H9 (cell line): ENCODE measurements at regions not wholly inside any gene's neighbourhood (a gene's known extent, or its start where the extent isn't known, plus 50 kb on each side); places are given as distances from the start of the nearest gene placed in this dataset.

ENCODE experiments used
- DNase-seq: peaks from one replicate; pipeline ENCODE4 v3.0.0-alpha.2; 2017
- H2AFZ ChIP-seq: one replicate; pipeline ENCODE4 v1.6.1; 2013; ENCODE audit warnings: mild to moderate bottlenecking, low read length, control low read depth, moderate library complexity
- H2AK5ac ChIP-seq: 2 replicates; pipeline ENCODE4 v1.6.1; 2013; ENCODE audit warnings: low read length, control low read depth, mixed read lengths; ENCODE audit not compliant: insufficient read length
- H2BK120ac ChIP-seq: one replicate; pipeline ENCODE4 v1.6.1; 2013; ENCODE audit warnings: low read depth, mild to moderate bottlenecking, low read length, control low read depth, inconsistent platforms; ENCODE audit not compliant: poor library complexity, severe bottlenecking
- H2BK12ac ChIP-seq: 2 replicates; pipeline ENCODE4 v1.6.1; 2013; ENCODE audit warnings: low read length, control low read depth, mixed read lengths, low read depth; ENCODE audit not compliant: insufficient read length
- H2BK15ac ChIP-seq: 2 replicates; pipeline ENCODE4 v1.6.1; 2013; ENCODE audit warnings: low read depth, low read length, control low read depth
- H2BK20ac ChIP-seq: one replicate; pipeline ENCODE4 v1.6.1; 2013; ENCODE audit warnings: low read depth, mild to moderate bottlenecking, low read length, control low read depth, inconsistent platforms; ENCODE audit not compliant: poor library complexity, severe bottlenecking
- H2BK5ac ChIP-seq: 2 replicates; pipeline ENCODE4 v1.6.1; 2013; ENCODE audit warnings: low read length, control low read depth, mixed read lengths; ENCODE audit not compliant: insufficient read length
- H3K14ac ChIP-seq: 2 replicates; pipeline ENCODE4 v1.6.1; 2013; ENCODE audit warnings: low read length, control low read depth; ENCODE audit not compliant: insufficient read depth
- H3K18ac ChIP-seq: 2 replicates; pipeline ENCODE4 v1.6.1; 2013; ENCODE audit warnings: low read depth, mild to moderate bottlenecking, mixed read lengths, low read length, control low read depth; ENCODE audit not compliant: insufficient read length
- H3K23ac ChIP-seq: 2 replicates; pipeline ENCODE4 v1.6.1; 2013; ENCODE audit warnings: low read length, control low read depth, mixed read lengths, low read depth; ENCODE audit not compliant: insufficient read length
- H3K23me2 ChIP-seq: 2 replicates; pipeline ENCODE4 v1.6.1; 2013; ENCODE audit warnings: low read depth, mild to moderate bottlenecking, mixed read lengths, low read length, control low read depth; ENCODE audit not compliant: insufficient read length, poor library complexity, severe bottlenecking
- H3K27ac ChIP-seq: 2 replicates; pipeline ENCODE4 v1.5.1; 2013; ENCODE audit warnings: low read length, control low read depth, mixed read lengths, low read depth; ENCODE audit not compliant: insufficient read length
- H3K27me3 ChIP-seq: 2 replicates; pipeline ENCODE4 v1.6.1; 2013; ENCODE audit warnings: low read length, control low read depth, inconsistent platforms; ENCODE audit not compliant: insufficient read depth
- H3K4ac ChIP-seq: 2 replicates; pipeline ENCODE4 v1.6.1; 2013; ENCODE audit warnings: low read depth, mild to moderate bottlenecking, control low read depth, inconsistent platforms, low read length, moderate library complexity
- H3K4me1 ChIP-seq: 2 replicates; pipeline ENCODE4 v1.6.1; 2013; ENCODE audit warnings: low read length, control low read depth, inconsistent platforms; ENCODE audit not compliant: insufficient read depth
- H3K4me2 ChIP-seq: 2 replicates; pipeline ENCODE4 v1.6.1; 2013; ENCODE audit warnings: low read length, control low read depth, mixed read lengths; ENCODE audit not compliant: insufficient read length, insufficient read depth
- H3K56ac ChIP-seq: 2 replicates; pipeline ENCODE4 v1.6.1; 2013; ENCODE audit warnings: low read depth, mild to moderate bottlenecking, mixed read lengths, low read length, control low read depth; ENCODE audit not compliant: insufficient read length
- H3K79me1 ChIP-seq: 2 replicates; pipeline ENCODE4 v1.6.1; 2013; ENCODE audit warnings: low read depth, mild to moderate bottlenecking, moderate library complexity, low read length, control low read depth, inconsistent platforms; ENCODE audit not compliant: insufficient read depth, poor library complexity, severe bottlenecking
- H3K79me2 ChIP-seq: 2 replicates; pipeline ENCODE4 v1.6.1; 2013; ENCODE audit warnings: low read length, control low read depth, inconsistent platforms; ENCODE audit not compliant: insufficient read depth
- H3K9ac ChIP-seq: 2 replicates; pipeline ENCODE4 v1.6.1; 2013; ENCODE audit warnings: low read length, control low read depth, mixed read lengths; ENCODE audit not compliant: insufficient read length; ENCODE audit errors: extremely low read depth
- H3K9me3 ChIP-seq: one replicate; pipeline ENCODE4 v1.6.1; 2013; ENCODE audit warnings: low read depth, low read length, inconsistent platforms; ENCODE audit not compliant: control insufficient read depth
- H3T11ph ChIP-seq: one replicate; pipeline ENCODE4 v1.6.1; 2013; ENCODE audit warnings: mild to moderate bottlenecking, low read length, control low read depth, inconsistent platforms
- H4K20me1 ChIP-seq: one replicate; pipeline ENCODE4 v1.6.1; 2013; ENCODE audit not compliant: control insufficient read depth, insufficient read length, insufficient read depth
- H4K5ac ChIP-seq: 2 replicates; pipeline ENCODE4 v1.6.1; 2013; ENCODE audit warnings: low read depth, mild to moderate bottlenecking, mixed read lengths, low read length, control low read depth; ENCODE audit not compliant: insufficient read length
- H4K8ac ChIP-seq: replicated peaks from 2 replicates; pipeline ENCODE4 v1.6.1; 2013; ENCODE audit warnings: low read length, control low read depth, mixed read lengths, low read depth; ENCODE audit not compliant: insufficient read length
- H4K91ac ChIP-seq: 2 replicates; pipeline ENCODE4 v1.6.1; 2013; ENCODE audit warnings: low read depth, mild to moderate bottlenecking, moderate library complexity, mixed read lengths, low read length, control low read depth; ENCODE audit not compliant: insufficient read length
- H3K27ac Mint-ChIP-seq, 3 experiments: 2 replicates in 2 of 3; 3 replicates in 1 of 3; pipeline ENCODE4 v1.8.0; 2020 to 2021; ENCODE audit warnings: mixed read lengths in 3 of 3, mild to moderate bottlenecking in 1 of 3, moderate library complexity in 1 of 3
- H3K27me3 Mint-ChIP-seq: 2 replicates; pipeline ENCODE4 v1.8.0; 2021; ENCODE audit warnings: low read depth, mild to moderate bottlenecking, moderate library complexity, mixed read lengths
- H3K36me3 Mint-ChIP-seq, 3 experiments: 2 replicates in 2 of 3; 3 replicates in 1 of 3; pipeline ENCODE4 v1.8.0; 2020 to 2021; ENCODE audit warnings: low read depth in 3 of 3, mixed read lengths in 3 of 3; ENCODE audit not compliant: insufficient read depth in 1 of 3
- H3K4me1 Mint-ChIP-seq, 2 experiments: 2 replicates each; pipeline ENCODE4 v1.8.0; 2020; ENCODE audit warnings: mixed read lengths in 2 of 2
- H3K4me3 Mint-ChIP-seq, 2 experiments: 2 replicates in 1 of 2; 3 replicates in 1 of 2; pipeline ENCODE4 v1.8.0; 2020 to 2021; ENCODE audit warnings: mild to moderate bottlenecking in 2 of 2, mixed read lengths in 2 of 2, moderate library complexity in 1 of 2
- H3K9me3 Mint-ChIP-seq, 2 experiments: 2 replicates in 1 of 2; 3 replicates in 1 of 2; pipeline ENCODE4 v1.8.0; 2020; ENCODE audit warnings: mild to moderate bottlenecking in 2 of 2, mixed read lengths in 2 of 2, moderate library complexity in 1 of 2
- WGBS: extraction: QIAGEN DNeasy Blood & Tissue Kit; methylation state at CpG from one replicate; pipeline ENCODE4 v1.1.7; 2013; ENCODE audit warnings: missing lambda C conversion rate, low lambda C conversion rate, mixed read lengths; ENCODE audit not compliant: insufficient read length; ENCODE audit errors: extremely low coverage; 5-methylcytosine and 5-hydroxymethylcytosine counted together
- TF ChIP-seq, protein P1 (sequence below): fragments of 200-600 bp; sonication (generic); conservative IDR thresholded peaks from 3 replicates; pipeline ENCODE4 v1.8.0; 2021; ENCODE audit warnings: antibody characterized with exemption, mild to moderate bottlenecking

DNA sequence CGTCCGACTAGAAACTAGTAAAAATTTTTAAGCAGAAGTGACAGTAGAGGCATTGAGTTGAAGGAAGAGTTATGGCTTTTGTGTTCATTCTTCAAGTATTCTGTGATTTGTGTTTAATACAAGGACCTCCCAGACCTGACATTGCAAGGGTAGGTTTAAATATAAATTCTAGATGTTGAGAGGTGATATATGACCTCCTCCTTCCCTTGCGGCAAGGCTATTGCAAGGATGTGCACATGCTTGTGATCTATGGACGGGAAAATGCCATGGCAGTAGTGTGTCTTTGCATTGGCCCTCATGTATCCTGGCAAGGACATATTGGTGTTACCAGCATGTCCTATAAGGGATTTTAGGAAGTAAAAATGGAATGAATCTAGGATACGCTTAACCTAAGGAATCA is 143.5 kb downstream of the NEDD1 start:
- DNase-seq = no peak
- Mint-ChIP-seq H3K4me3 (no peak overlapping the region), H3K36me3 (peaks cover 0 to 5% (median 0%) of the 10 kb centered on the region in 3 experiments; a peak in 2 of 7 replicates), H3K27me3 (no peaks in the 10 kb centered on the region), H3K4me1 (peaks cover 17 to 25% of the 10 kb centered on the region in 2 experiments), H3K9me3 (no peaks in the 10 kb centered on the region; a peak in 1 of 5 replicates), H3K27ac (0 out of 7 replicates have a peak overlapping the region, but pooled peaks of 1 of the 3 experiments have one; percentile 30)
- H3K14ac ChIP-seq = no peak overlapping the region
- H2BK120ac ChIP-seq = no peak overlapping the region
- H3K9me3 ChIP-seq = no peaks in the 10 kb centered on the region
- H3K56ac ChIP-seq = no peak overlapping the region
- H2BK15ac ChIP-seq = no peak overlapping the region
- no peak overlapping the region for H3K18ac ChIP-seq
- no peak overlapping the region for H2AK5ac ChIP-seq
- H3K4ac ChIP-seq = no peak overlapping the region
- H3K27ac ChIP-seq = no peak overlapping the region
- no peaks in the 10 kb centered on the region for H3K23me2 ChIP-seq
- H3K79me2 ChIP-seq = no peaks in the 10 kb centered on the region
- H3K9ac ChIP-seq = no peak overlapping the region
- no peaks in the 10 kb centered on the region for H4K20me1 ChIP-seq
- H3K23ac ChIP-seq = no peak overlapping the region
- H3K4me2 ChIP-seq = no peak overlapping the region
- H3T11ph ChIP-seq = no peak overlapping the region
- TF ChIP-seq, protein P1, sequence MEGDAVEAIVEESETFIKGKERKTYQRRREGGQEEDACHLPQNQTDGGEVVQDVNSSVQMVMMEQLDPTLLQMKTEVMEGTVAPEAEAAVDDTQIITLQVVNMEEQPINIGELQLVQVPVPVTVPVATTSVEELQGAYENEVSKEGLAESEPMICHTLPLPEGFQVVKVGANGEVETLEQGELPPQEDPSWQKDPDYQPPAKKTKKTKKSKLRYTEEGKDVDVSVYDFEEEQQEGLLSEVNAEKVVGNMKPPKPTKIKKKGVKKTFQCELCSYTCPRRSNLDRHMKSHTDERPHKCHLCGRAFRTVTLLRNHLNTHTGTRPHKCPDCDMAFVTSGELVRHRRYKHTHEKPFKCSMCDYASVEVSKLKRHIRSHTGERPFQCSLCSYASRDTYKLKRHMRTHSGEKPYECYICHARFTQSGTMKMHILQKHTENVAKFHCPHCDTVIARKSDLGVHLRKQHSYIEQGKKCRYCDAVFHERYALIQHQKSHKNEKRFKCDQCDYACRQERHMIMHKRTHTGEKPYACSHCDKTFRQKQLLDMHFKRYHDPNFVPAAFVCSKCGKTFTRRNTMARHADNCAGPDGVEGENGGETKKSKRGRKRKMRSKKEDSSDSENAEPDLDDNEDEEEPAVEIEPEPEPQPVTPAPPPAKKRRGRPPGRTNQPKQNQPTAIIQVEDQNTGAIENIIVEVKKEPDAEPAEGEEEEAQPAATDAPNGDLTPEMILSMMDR = no peak
- WGBS = no CpG with 5 or more reads among the region's 5 CpGs
- no peak overlapping the region for H4K8ac ChIP-seq
- H2BK20ac ChIP-seq = no peak overlapping the region
- H4K91ac ChIP-seq = no peak overlapping the region
- no peak overlapping the region for H2AFZ ChIP-seq
- no peak overlapping the region for H2BK12ac ChIP-seq
- no peak overlapping the region for H2BK5ac ChIP-seq
- H3K27me3 ChIP-seq = no peaks in the 10 kb centered on the region
- no peaks in the 10 kb centered on the region for H3K4me1 ChIP-seq
- H4K5ac ChIP-seq = no peak overlapping the region
- H3K79me1 ChIP-seq = no peaks in the 10 kb centered on the region
